Thoracic aorta (tissue), 2 donors: ENCODE measurements at regions not wholly inside any gene's neighbourhood (a gene's known extent, or its start where the extent isn't known, plus 50 kb on each side); places are given as distances from the start of the nearest gene placed in this dataset.

ENCODE experiments used
- ATAC-seq: fragments of 150-250 bp; one replicate; pipeline ENCODE4 v1.8.0; 2017; ENCODE audit warnings: low read depth; ENCODE audit not compliant: insufficient number of reproducible peaks, low FRiP score
- DNase-seq: peaks from one replicate; pipeline ENCODE4 v3.0.0-alpha.2; 2020; ENCODE audit warnings: low spot score
- H3K27ac ChIP-seq, 2 donors: fragments of 200-600 bp; sonication (generic); 1 replicate in 1 of 2; 2 replicates in 1 of 2; pipeline ENCODE4 v1.5.1; 2016; ENCODE audit warnings: mild to moderate bottlenecking in 2 of 2, moderate library complexity in 2 of 2
- H3K27me3 ChIP-seq: fragments of 200-600 bp; sonication (generic); replicated peaks from 2 replicates; pipeline ENCODE4 v1.6.0; 2016; ENCODE audit warnings: mild to moderate bottlenecking; ENCODE audit not compliant: insufficient read depth
- H3K36me3 ChIP-seq: fragments of 200-600 bp; sonication (generic); one replicate; pipeline ENCODE4 v1.5.1; 2016
- H3K4me1 ChIP-seq, 2 donors: fragments of 200-600 bp; sonication (generic); 1 replicate in 1 of 2; 2 replicates in 1 of 2; pipeline versions ENCODE4 v1.5.1 to v1.6.0; 2016; ENCODE audit warnings: low read depth in 2 of 2, mild to moderate bottlenecking in 1 of 2; ENCODE audit not compliant: control insufficient read depth in 1 of 2
- H3K4me3 ChIP-seq: fragments of 200-600 bp; sonication (generic); 2 replicates; pipeline ENCODE4 v1.5.1; 2016; ENCODE audit warnings: mild to moderate bottlenecking
- H3K9me3 ChIP-seq: fragments of 200-600 bp; sonication (generic); 2 replicates; pipeline ENCODE4 v1.5.1; 2016
- CTCF ChIP-seq: fragments of 200-600 bp; sonication (generic); IDR thresholded peaks from one replicate; pipeline ENCODE4 v1.5.1; 2019; ENCODE audit warnings: antibody characterized with exemption

GRCh38 chr5:82493221-82493620 is 215.1 kb upstream of the RPS23 start:
- no peak for DNase-seq
- Histone ChIP-seq H3K4me3 (no peak overlapping the region), H3K27me3 (no peaks in the 10 kb centered on the region), H3K27ac (no peak overlapping the region), H3K9me3 (no peaks in the 10 kb centered on the region), H3K4me1 (no peaks in the 10 kb centered on the region), H3K36me3 (no peaks in the 10 kb centered on the region)
- TF ChIP-seq CTCF: no peak
- ATAC-seq: no peak

- H3K36me3 ChIP-seq: no peaks in the 10 kb centered on the region
- H3K27ac ChIP-seq: no peak overlapping the region
- no peak for DNase-seq
- no peak overlapping the region for H3K4me3 ChIP-seq
- no peak for TF ChIP-seq CTCF
- no peaks in the 10 kb centered on the region for H3K4me1 ChIP-seq
- no peaks in the 10 kb centered on the region for H3K27me3 ChIP-seq
- ATAC-seq: no peak
- H3K9me3 ChIP-seq: no peaks in the 10 kb centered on the region
Measured at GRCh38 chr5:82491397-82491796, 213.2 kb upstream of the RPS23 start.

- Histone ChIP-seq H3K4me1 (no peaks in the 10 kb centered on the region), H3K4me3 (no peak overlapping the region), H3K36me3 (no peaks in the 10 kb centered on the region), H3K27me3 (no peaks in the 10 kb centered on the region), H3K9me3 (no peaks in the 10 kb centered on the region), H3K27ac (no peak overlapping the region)
- TF ChIP-seq CTCF: no peak
- ATAC-seq (no peak), DNase-seq (no peak)
Measured at GRCh38 chr5:82489683-82490082, 211.5 kb upstream of the RPS23 start.

GRCh38 chr5:82487131-82487530 is 209.0 kb upstream of the RPS23 start:
- no peaks in the 10 kb centered on the region for H3K36me3 ChIP-seq
- no peak overlapping the region for H3K27ac ChIP-seq
- no peaks in the 10 kb centered on the region for H3K4me1 ChIP-seq
- H3K27me3 ChIP-seq: no peaks in the 10 kb centered on the region
- no peak overlapping the region for H3K4me3 ChIP-seq
- no peak for ATAC-seq
- no peak for DNase-seq
- H3K9me3 ChIP-seq: no peaks in the 10 kb centered on the region
- no peak for TF ChIP-seq CTCF

- Histone ChIP-seq H3K4me1 (no peaks in the 10 kb centered on the region), H3K36me3 (no peaks in the 10 kb centered on the region), H3K27me3 (no peaks in the 10 kb centered on the region), H3K27ac (no peak overlapping the region), H3K9me3 (no peaks in the 10 kb centered on the region), H3K4me3 (no peak overlapping the region)
- DNase-seq (no peak), ATAC-seq (no peak)
- TF ChIP-seq CTCF: no peak
Measured at GRCh38 chr5:82480331-82480730, 202.2 kb upstream of the RPS23 start.
